Osteoblast (primary cell): ENCODE measurements at regions not wholly inside any gene's neighbourhood (a gene's known extent, or its start where the extent isn't known, plus 50 kb on each side); places are given as distances from the start of the nearest gene placed in this dataset.
A peak's percentile ranks its signal among the peaks of the same experiment; 100 is the strongest.
"Not testable (repeated sequence)": the region's sequence is repeated elsewhere in the genome, so short reads cannot be mapped to it uniquely, and the experiment has no call there.

Experiments
- DNase-seq: peaks from one replicate; pipeline ENCODE4 v3.0.0; 2011; ENCODE audit warnings: low spot score, mixed read lengths; ENCODE audit not compliant: insufficient read length; ENCODE audit errors: missing footprints
- H2AFZ ChIP-seq: 2 replicates; pipeline ENCODE4 v1.6.0; 2011; ENCODE audit warnings: mild to moderate bottlenecking, low read length
- H3K27ac ChIP-seq: 2 replicates; pipeline ENCODE4 v1.5.1; 2011; ENCODE audit warnings: mild to moderate bottlenecking, low read depth, low read length, moderate library complexity
- H3K27me3 ChIP-seq: 2 replicates; pipeline ENCODE4 v1.6.0; 2012; ENCODE audit warnings: mild to moderate bottlenecking, control low read depth, inconsistent platforms, low read length, moderate library complexity; ENCODE audit not compliant: insufficient read depth
- H3K36me3 ChIP-seq: 2 replicates; pipeline ENCODE4 v1.5.1; 2011; ENCODE audit warnings: mild to moderate bottlenecking, low read length, control low read depth, moderate library complexity; ENCODE audit not compliant: insufficient read depth
- H3K4me1 ChIP-seq: 2 replicates; pipeline ENCODE4 v1.5.1; 2011; ENCODE audit warnings: mild to moderate bottlenecking, low read length, control low read depth, moderate library complexity; ENCODE audit not compliant: insufficient read depth
- H3K4me2 ChIP-seq: 2 replicates; pipeline ENCODE4 v1.6.0; 2011; ENCODE audit warnings: mild to moderate bottlenecking, low read length; ENCODE audit not compliant: insufficient read depth
- H3K4me3 ChIP-seq: fragments of 200-600 bp; sonication (generic); 3 replicates; pipeline ENCODE4 v1.5.1; 2012; ENCODE audit warnings: mild to moderate bottlenecking, low read length, inconsistent platforms; ENCODE audit not compliant: insufficient read depth
- H3K79me2 ChIP-seq: 2 replicates; pipeline ENCODE4 v1.6.0; 2012; ENCODE audit warnings: mild to moderate bottlenecking, low read length, control low read depth, inconsistent platforms; ENCODE audit not compliant: insufficient read depth
- H3K9me3 ChIP-seq: 2 replicates; pipeline ENCODE4 v1.5.1; 2011; ENCODE audit warnings: low read depth, low read length, control low read depth
- H4K20me1 ChIP-seq: 2 replicates; pipeline ENCODE4 v1.6.0; 2012; ENCODE audit warnings: mild to moderate bottlenecking, low read length, control low read depth; ENCODE audit not compliant: insufficient read depth
- CTCF ChIP-seq: IDR thresholded peaks from 2 replicates; pipeline ENCODE4 v1.5.1; 2011; ENCODE audit warnings: mild to moderate bottlenecking, low read depth, low read length, moderate library complexity; ENCODE audit errors: extremely low read depth

- no peak overlapping the region for H3K27ac ChIP-seq
- H3K4me2 ChIP-seq = no peak overlapping the region
- no peaks in the 10 kb centered on the region for H3K36me3 ChIP-seq
- no peak overlapping the region for H3K4me3 ChIP-seq
- no peak for DNase-seq
- no peak for TF ChIP-seq CTCF
- no peaks in the 10 kb centered on the region for H4K20me1 ChIP-seq
- H3K27me3 ChIP-seq = no peaks in the 10 kb centered on the region
- no peaks in the 10 kb centered on the region for H3K79me2 ChIP-seq
- no peak overlapping the region for H2AFZ ChIP-seq
- no peaks in the 10 kb centered on the region for H3K9me3 ChIP-seq
- peaks cover 20% of the 10 kb centered on the region for H3K4me1 ChIP-seq
Measured at GRCh38 chr10:3874990-3875841, 90.2 kb upstream of the KLF6 start.

- peaks cover 20% of the 10 kb centered on the region for H3K4me1 ChIP-seq
- H3K4me3 ChIP-seq, H3K79me2 ChIP-seq, H3K27me3 ChIP-seq, H3K27ac ChIP-seq, DNase-seq, H3K4me2 ChIP-seq, H3K9me3 ChIP-seq, H2AFZ ChIP-seq, H4K20me1 ChIP-seq, H3K36me3 ChIP-seq: not testable (repeated sequence)
Measured at GRCh38 chr10:3874610-3874989, 89.6 kb upstream of the KLF6 start.

GRCh38 chr10:3873728-3874461 lies 88.9 kb upstream of the KLF6 start:
- Histone ChIP-seq H3K9me3 (no peaks in the 10 kb centered on the region), H3K4me3 (no peak overlapping the region), H4K20me1 (no peaks in the 10 kb centered on the region), H3K79me2 (no peaks in the 10 kb centered on the region), H3K27ac (no peak overlapping the region), H3K4me2 (no peak overlapping the region), H3K4me1 (peaks cover 24% of the 10 kb centered on the region), H3K27me3 (no peaks in the 10 kb centered on the region), H3K36me3 (no peaks in the 10 kb centered on the region), H2AFZ (peak overlapping the region; percentile 25)
- peak; percentile 43 for DNase-seq
- TF ChIP-seq CTCF = no peak

GRCh38 chr10:3872712-3873329 lies 87.8 kb upstream of the KLF6 start:
- H3K36me3 ChIP-seq = no peaks in the 10 kb centered on the region
- H3K4me1 ChIP-seq = peaks cover 26% of the 10 kb centered on the region
- H2AFZ ChIP-seq = no peak overlapping the region
- no peak for DNase-seq
- no peak overlapping the region for H3K4me2 ChIP-seq
- H3K79me2 ChIP-seq = no peaks in the 10 kb centered on the region
- no peaks in the 10 kb centered on the region for H3K9me3 ChIP-seq
- TF ChIP-seq CTCF = no peak
- no peaks in the 10 kb centered on the region for H4K20me1 ChIP-seq
- H3K27ac ChIP-seq = no peak overlapping the region
- H3K4me3 ChIP-seq = no peak overlapping the region
- no peaks in the 10 kb centered on the region for H3K27me3 ChIP-seq
